Endodermal cell (in vitro differentiated cells): ENCODE measurements at regions not wholly inside any gene's neighbourhood (a gene's known extent, or its start where the extent isn't known, plus 50 kb on each side); places are given as distances from the start of the nearest gene placed in this dataset.

Source experiments
- DNase-seq: peaks from one replicate; pipeline ENCODE4 v3.0.0-alpha.2; 2017
- H3K27ac ChIP-seq: 2 replicates; pipeline ENCODE4 v1.5.1; 2013; ENCODE audit warnings: mild to moderate bottlenecking, low read depth, low read length, moderate library complexity
- H3K27me3 ChIP-seq: 2 replicates; pipeline ENCODE4 v1.6.1; 2013; ENCODE audit warnings: mild to moderate bottlenecking, low read length, moderate library complexity; ENCODE audit not compliant: insufficient read depth, control insufficient read depth, poor library complexity, severe bottlenecking
- H3K36me3 ChIP-seq: 2 replicates; pipeline ENCODE4 v1.7.0; 2013; ENCODE audit warnings: mild to moderate bottlenecking, low read length, moderate library complexity; ENCODE audit not compliant: control insufficient read depth, insufficient read depth
- H3K4me1 ChIP-seq: one replicate; pipeline ENCODE4 v1.7.0; 2013; ENCODE audit warnings: low read length; ENCODE audit not compliant: control insufficient read depth, insufficient read depth
- H3K4me3 ChIP-seq: 2 replicates; pipeline ENCODE4 v1.5.1; 2013; ENCODE audit warnings: mild to moderate bottlenecking, low read length, moderate library complexity
- H3K9ac ChIP-seq: 2 replicates; pipeline ENCODE4 v1.6.1; 2013; ENCODE audit warnings: mild to moderate bottlenecking, low read length, moderate library complexity; ENCODE audit not compliant: poor library complexity, severe bottlenecking; ENCODE audit errors: extremely low read depth
- H3K9me3 ChIP-seq: 2 replicates; pipeline ENCODE4 v1.6.1; 2013; ENCODE audit warnings: mild to moderate bottlenecking, low read length, moderate library complexity; ENCODE audit not compliant: control insufficient read depth
- H3K27ac Mint-ChIP-seq: 2 replicates; pipeline ENCODE4 v1.8.0; 2020; ENCODE audit warnings: mixed read lengths
- H3K27me3 Mint-ChIP-seq: 2 replicates; pipeline ENCODE4 v1.8.0; 2021; ENCODE audit warnings: mild to moderate bottlenecking, mixed read lengths; ENCODE audit not compliant: insufficient read depth
- H3K36me3 Mint-ChIP-seq: 2 replicates; pipeline ENCODE4 v1.8.0; 2020; ENCODE audit warnings: low read depth, mixed read lengths
- H3K4me1 Mint-ChIP-seq: 2 replicates; pipeline ENCODE4 v1.8.0; 2020; ENCODE audit warnings: mixed read lengths
- H3K4me3 Mint-ChIP-seq: 2 replicates; pipeline ENCODE4 v1.8.0; 2020; ENCODE audit warnings: mild to moderate bottlenecking, moderate library complexity, mixed read lengths
- H3K9me3 Mint-ChIP-seq: 2 replicates; pipeline ENCODE4 v1.8.0; 2020; ENCODE audit warnings: mild to moderate bottlenecking, mixed read lengths
- WGBS, 2 experiments: methylation state at CpG; one replicate each; pipeline versions ENCODE4 v1.1.5 to v1.1.7; 2013; ENCODE audit warnings: missing lambda C conversion rate in 2 of 2, mixed read lengths in 1 of 2; ENCODE audit not compliant: insufficient coverage in 1 of 2, insufficient read length in 1 of 2; 5-methylcytosine and 5-hydroxymethylcytosine counted together
- TF ChIP-seq, protein P1 (sequence below): fragments of 200-600 bp; sonication (generic); conservative IDR thresholded peaks from 2 replicates; pipeline ENCODE4 v1.5.0; 2021; ENCODE audit warnings: antibody characterized with exemption, mild to moderate bottlenecking

DNA sequence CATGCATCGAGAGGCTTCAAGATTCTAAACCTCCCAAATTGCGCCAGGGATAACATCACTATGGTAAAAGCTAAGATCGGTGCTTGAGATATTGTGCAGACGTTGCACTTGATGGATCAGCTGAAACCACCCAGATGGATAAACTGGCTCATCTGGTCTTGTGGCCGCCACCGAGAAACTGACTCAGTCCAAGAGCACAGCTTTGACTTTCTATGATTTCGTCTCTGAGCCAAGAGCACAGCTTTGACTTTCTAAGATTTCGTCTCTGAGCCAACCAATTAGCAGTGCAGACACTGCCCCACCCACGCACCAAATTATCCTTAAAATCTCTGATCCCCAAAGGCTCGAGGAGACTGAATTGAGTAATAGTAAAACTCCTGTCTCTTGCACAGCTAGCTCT is 687.2 kb downstream of the FAM133A start:
- Mint-ChIP-seq H3K4me1 (peaks cover 5% of the 10 kb centered on the region), H3K36me3 (no peaks in the 10 kb centered on the region)
- no peaks in the 10 kb centered on the region for H3K4me1 ChIP-seq

DNA sequence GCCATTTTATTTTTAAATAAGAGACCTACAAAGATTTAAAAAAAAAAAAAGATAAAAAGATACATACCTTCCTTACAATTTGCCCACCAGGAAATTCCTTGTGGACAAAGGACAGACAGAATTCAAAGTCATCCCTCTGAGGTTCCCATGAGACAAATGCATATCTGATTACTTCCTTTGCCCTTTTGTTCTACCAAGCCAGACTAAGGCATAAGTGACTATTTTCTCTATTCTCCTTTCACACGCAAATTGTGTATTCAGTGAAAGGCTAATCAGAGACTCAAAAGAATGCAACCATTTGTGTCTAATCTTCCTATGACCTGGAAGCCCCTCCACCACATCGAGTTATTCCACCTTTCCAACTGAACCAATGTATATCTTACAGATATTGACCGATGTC is 691.7 kb downstream of the FAM133A start:
- TF ChIP-seq, protein P1, sequence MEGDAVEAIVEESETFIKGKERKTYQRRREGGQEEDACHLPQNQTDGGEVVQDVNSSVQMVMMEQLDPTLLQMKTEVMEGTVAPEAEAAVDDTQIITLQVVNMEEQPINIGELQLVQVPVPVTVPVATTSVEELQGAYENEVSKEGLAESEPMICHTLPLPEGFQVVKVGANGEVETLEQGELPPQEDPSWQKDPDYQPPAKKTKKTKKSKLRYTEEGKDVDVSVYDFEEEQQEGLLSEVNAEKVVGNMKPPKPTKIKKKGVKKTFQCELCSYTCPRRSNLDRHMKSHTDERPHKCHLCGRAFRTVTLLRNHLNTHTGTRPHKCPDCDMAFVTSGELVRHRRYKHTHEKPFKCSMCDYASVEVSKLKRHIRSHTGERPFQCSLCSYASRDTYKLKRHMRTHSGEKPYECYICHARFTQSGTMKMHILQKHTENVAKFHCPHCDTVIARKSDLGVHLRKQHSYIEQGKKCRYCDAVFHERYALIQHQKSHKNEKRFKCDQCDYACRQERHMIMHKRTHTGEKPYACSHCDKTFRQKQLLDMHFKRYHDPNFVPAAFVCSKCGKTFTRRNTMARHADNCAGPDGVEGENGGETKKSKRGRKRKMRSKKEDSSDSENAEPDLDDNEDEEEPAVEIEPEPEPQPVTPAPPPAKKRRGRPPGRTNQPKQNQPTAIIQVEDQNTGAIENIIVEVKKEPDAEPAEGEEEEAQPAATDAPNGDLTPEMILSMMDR: no peak
- no peaks in the 10 kb centered on the region for H3K4me1 ChIP-seq
- Mint-ChIP-seq H3K36me3 (no peaks in the 10 kb centered on the region), H3K9me3 (peaks cover 22% of the 10 kb centered on the region), H3K4me3 (no peak overlapping the region), H3K27me3 (no peaks in the 10 kb centered on the region), H3K27ac (peak overlapping the region; percentile 19), H3K4me1 (peaks cover 5% of the 10 kb centered on the region)
- no peaks in the 10 kb centered on the region for H3K9me3 ChIP-seq
- H3K9ac ChIP-seq: no peak overlapping the region
- DNase-seq: no peak
- no peaks in the 10 kb centered on the region for H3K36me3 ChIP-seq
- no peaks in the 10 kb centered on the region for H3K27me3 ChIP-seq
- H3K4me3 ChIP-seq: no peak overlapping the region
- WGBS, 2 experiments: 70% methylated on average over 3 of the region's 3 CpGs; no CpG with 5 or more reads in 1 of the 2 experiments
- H3K27ac ChIP-seq: no peak overlapping the region

More for the DNA sequence above, 687.2 kb downstream of the FAM133A start:
- Mint-ChIP-seq H3K27me3 (no peaks in the 10 kb centered on the region), H3K9me3 (peaks cover 11% of the 10 kb centered on the region), H3K4me3 (no peak overlapping the region), H3K27ac (no peak overlapping the region)
- Histone ChIP-seq H3K4me3 (no peak overlapping the region), H3K27me3 (no peaks in the 10 kb centered on the region), H3K27ac (no peak overlapping the region), H3K9ac (no peak overlapping the region), H3K36me3 (no peaks in the 10 kb centered on the region), H3K9me3 (no peaks in the 10 kb centered on the region)
- WGBS, 2 experiments: 88 to 96% methylated on average over 3 to 10 of the region's 10 CpGs
- TF ChIP-seq, protein P1: no peak
- DNase-seq: no peak

DNA sequence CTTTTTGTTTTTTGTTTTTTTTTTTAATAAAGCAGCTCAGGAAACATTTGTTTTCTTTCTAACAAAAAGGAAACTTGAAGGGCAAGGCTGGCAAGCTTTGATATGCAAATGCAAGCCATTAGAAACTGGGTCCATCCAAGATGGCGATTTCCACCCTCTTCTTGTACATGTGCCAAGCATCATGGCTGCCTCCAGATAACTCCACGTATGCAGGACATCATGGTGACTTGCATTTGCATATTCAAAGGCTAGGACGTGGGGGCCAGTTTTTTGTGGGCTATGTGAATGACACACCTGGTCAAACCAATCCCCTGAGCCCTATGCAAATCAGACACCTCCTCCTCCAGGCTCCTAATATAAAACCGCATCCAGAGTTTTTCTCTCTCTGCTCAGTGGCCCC is 692.6 kb downstream of the FAM133A start:
- Mint-ChIP-seq H3K9me3 (peaks cover 20% of the 10 kb centered on the region), H3K36me3 (no peaks in the 10 kb centered on the region), H3K4me1 (peaks cover 5% of the 10 kb centered on the region), H3K4me3 (no peak overlapping the region), H3K27me3 (no peaks in the 10 kb centered on the region), H3K27ac (no peak overlapping the region)
- H3K27ac ChIP-seq: no peak overlapping the region
- TF ChIP-seq, protein P1: no peak
- no peak for DNase-seq
- no peak overlapping the region for H3K4me3 ChIP-seq
- no peak overlapping the region for H3K9ac ChIP-seq
- H3K9me3 ChIP-seq: no peaks in the 10 kb centered on the region
- no peaks in the 10 kb centered on the region for H3K36me3 ChIP-seq
- no peaks in the 10 kb centered on the region for H3K4me1 ChIP-seq
- 89 to 100% methylated on average over 1 to 4 of the region's 4 CpGs for WGBS, 2 experiments
- no peaks in the 10 kb centered on the region for H3K27me3 ChIP-seq
